Effector memory CD8-positive, alpha-beta T cell (primary cell): ENCODE measurements at regions not wholly inside any gene's neighbourhood (a gene's known extent, or its start where the extent isn't known, plus 50 kb on each side); places are given as distances from the start of the nearest gene placed in this dataset.

Experiments
- ATAC-seq: fragments of 150-1000 bp; cut with Tn5 transposase; replicated peaks from 2 replicates; pipeline ENCODE4 v1.10.0; 2021; ENCODE audit warnings: mild to moderate bottlenecking, moderate library complexity
- DNase-seq, 3 experiments: peaks; one replicate each; pipeline ENCODE4 v3.0.0; 2021
- H3K27ac Mint-ChIP-seq, 2 donors: one replicate each; pipeline ENCODE4 v1.8.0; 2022; ENCODE audit warnings: mild to moderate bottlenecking in 2 of 2, mixed read lengths in 2 of 2, moderate library complexity in 2 of 2
- H3K27me3 Mint-ChIP-seq, 2 donors: one replicate each; pipeline ENCODE4 v1.8.0; 2022; ENCODE audit warnings: mixed read lengths in 2 of 2
- H3K36me3 Mint-ChIP-seq: one replicate; pipeline ENCODE4 v1.8.0; 2022; ENCODE audit warnings: mild to moderate bottlenecking, moderate library complexity, mixed read lengths; ENCODE audit not compliant: insufficient read depth
- H3K4me1 Mint-ChIP-seq, 2 donors: one replicate each; pipeline ENCODE4 v1.8.0; 2022; ENCODE audit warnings: low read depth in 2 of 2, mixed read lengths in 2 of 2
- H3K4me3 Mint-ChIP-seq, 2 donors: one replicate each; pipeline ENCODE4 v1.8.0; 2022; ENCODE audit warnings: mild to moderate bottlenecking in 2 of 2, mixed read lengths in 2 of 2, moderate library complexity in 2 of 2
- H3K9me3 Mint-ChIP-seq, 2 donors: one replicate each; pipeline ENCODE4 v1.8.0; 2022; ENCODE audit warnings: mixed read lengths in 2 of 2

DNA sequence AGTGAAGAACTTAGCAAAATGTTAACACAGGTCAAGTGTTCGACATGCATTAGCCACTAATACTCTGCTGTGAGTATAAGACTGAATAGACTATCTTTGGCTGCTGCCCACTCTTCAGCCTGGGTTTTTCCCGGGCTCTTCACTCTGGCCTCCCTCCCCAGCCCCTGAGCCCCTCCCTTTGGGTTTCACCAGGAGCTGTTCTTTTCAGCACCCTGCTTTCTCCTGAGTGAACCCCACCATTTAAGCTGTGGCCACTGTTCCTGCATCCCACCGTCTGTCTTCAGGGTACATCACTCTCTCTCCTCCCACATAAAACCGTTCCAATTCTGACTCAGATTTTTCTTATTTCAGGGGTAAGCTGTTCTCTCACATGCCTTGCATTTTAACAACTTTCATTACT is 92.0 kb upstream of the ASIC2 start:
- peaks cover 15 to 20% of the 10 kb centered on the region in 2 donors for H3K27me3 Mint-ChIP-seq
- no peak overlapping the region for H3K4me3 Mint-ChIP-seq
- no peaks in the 10 kb centered on the region for H3K36me3 Mint-ChIP-seq
- H3K27ac Mint-ChIP-seq = no peak overlapping the region
- DNase-seq = no peak
- H3K4me1 Mint-ChIP-seq = no peaks in the 10 kb centered on the region
- no peak for ATAC-seq
- H3K9me3 Mint-ChIP-seq = peaks cover 0 to 2% of the 10 kb centered on the region in 2 donors

DNA sequence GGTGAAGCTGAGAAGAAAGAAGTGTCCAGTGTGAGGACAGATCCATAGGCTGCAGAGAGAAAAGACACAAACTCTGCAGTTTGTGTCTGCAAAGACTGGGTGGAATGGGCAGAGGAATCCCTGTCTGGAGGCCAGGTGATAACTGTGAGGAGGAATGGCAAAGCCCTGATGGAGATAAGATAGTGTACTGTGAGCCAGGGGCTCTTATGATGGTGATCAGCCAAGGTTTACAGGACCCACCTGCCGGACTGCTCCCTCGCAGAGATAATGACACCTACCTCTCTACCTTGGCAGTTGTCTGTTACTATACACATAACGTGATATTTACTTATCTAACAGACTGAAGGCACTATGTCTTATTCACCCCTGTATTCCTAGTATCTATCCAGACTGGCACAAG is 92.6 kb upstream of the ASIC2 start:
- ATAC-seq (no peak), DNase-seq (no peak)
- peaks cover 15 to 20% of the 10 kb centered on the region in 2 donors for H3K27me3 Mint-ChIP-seq
- peaks cover 0 to 2% of the 10 kb centered on the region in 2 donors for H3K9me3 Mint-ChIP-seq
- H3K4me3 Mint-ChIP-seq = no peak overlapping the region
- H3K4me1 Mint-ChIP-seq = no peaks in the 10 kb centered on the region
- H3K27ac Mint-ChIP-seq = no peak overlapping the region
- H3K36me3 Mint-ChIP-seq = no peaks in the 10 kb centered on the region

DNA sequence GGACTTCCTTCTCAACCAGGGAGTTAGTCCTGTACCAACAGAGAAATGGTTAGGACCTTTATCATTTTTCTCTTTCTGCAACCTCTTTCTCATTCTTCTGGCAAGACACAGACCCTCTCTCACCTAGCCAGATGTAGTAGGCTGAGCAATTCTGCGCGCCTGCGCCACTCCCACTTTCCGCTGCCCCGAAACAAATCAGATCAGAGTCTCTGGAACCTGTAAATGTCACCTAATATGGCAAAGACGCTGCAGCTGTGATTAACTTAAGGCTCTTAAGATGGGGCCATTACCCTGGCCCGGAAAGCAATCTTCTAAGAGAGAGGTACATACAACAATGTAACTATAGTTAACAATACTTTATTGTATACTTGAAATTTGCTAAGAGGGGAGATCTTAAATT is 94.3 kb upstream of the ASIC2 start:
- Mint-ChIP-seq H3K4me3 (no peak overlapping the region), H3K27ac (no peak overlapping the region), H3K9me3 (peaks cover 0 to 2% of the 10 kb centered on the region in 2 donors), H3K4me1 (no peaks in the 10 kb centered on the region), H3K27me3 (peaks cover 15 to 20% of the 10 kb centered on the region in 2 donors), H3K36me3 (no peaks in the 10 kb centered on the region)
- ATAC-seq = no peak
- no peak for DNase-seq

- H3K27ac Mint-ChIP-seq = no peak overlapping the region
- no peaks in the 10 kb centered on the region for H3K36me3 Mint-ChIP-seq
- H3K4me1 Mint-ChIP-seq = no peaks in the 10 kb centered on the region
- H3K27me3 Mint-ChIP-seq = peaks cover 15 to 20% of the 10 kb centered on the region in 2 donors
- peaks cover 3 to 7% of the 10 kb centered on the region in 2 donors for H3K9me3 Mint-ChIP-seq
- DNase-seq = no peak
- ATAC-seq = no peak
- no peak overlapping the region for H3K4me3 Mint-ChIP-seq
Measured at GRCh38 chr17:33389504-33390135, 96.5 kb upstream of the ASIC2 start.

DNA sequence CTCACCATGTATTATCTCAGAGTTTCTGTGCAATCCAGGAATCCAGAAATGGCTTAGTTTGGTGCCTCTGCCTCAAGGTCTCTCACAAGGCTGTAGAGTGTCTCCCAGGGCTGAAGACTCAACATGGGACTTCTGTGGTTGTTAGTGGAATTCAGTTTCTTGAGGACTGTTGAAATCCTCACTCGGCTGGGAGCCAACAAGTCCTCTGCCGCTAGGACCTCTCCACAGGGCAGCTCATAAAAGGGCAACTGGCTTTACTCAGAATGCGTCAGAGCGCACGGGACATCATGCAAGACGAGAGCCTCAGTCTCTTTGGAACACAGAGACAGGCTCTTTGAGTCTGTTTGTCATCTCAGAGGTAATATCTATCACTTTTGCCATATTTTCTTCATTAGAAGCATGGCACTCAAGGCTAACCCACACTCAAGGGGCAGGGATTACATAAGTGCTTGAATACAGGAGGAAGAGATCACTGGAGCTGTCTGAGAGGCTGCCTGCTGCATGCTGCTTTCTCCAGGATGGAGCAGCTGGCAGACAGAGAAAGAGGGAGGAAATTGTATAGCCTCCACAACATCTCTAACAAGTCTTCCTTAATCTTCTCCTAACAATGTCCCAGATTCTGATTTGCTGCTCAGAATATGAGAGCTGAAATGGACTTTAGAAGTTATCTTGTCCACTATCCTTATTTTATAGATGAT is 97.5 kb upstream of the ASIC2 start:
- Mint-ChIP-seq H3K36me3 (no peaks in the 10 kb centered on the region), H3K27me3 (peaks cover 15 to 16% of the 10 kb centered on the region in 2 donors), H3K4me3 (no peak overlapping the region), H3K4me1 (no peaks in the 10 kb centered on the region), H3K9me3 (peaks cover 2 to 7% of the 10 kb centered on the region in 2 donors), H3K27ac (no peak overlapping the region)
- ATAC-seq = no peak
- no peak for DNase-seq

DNA sequence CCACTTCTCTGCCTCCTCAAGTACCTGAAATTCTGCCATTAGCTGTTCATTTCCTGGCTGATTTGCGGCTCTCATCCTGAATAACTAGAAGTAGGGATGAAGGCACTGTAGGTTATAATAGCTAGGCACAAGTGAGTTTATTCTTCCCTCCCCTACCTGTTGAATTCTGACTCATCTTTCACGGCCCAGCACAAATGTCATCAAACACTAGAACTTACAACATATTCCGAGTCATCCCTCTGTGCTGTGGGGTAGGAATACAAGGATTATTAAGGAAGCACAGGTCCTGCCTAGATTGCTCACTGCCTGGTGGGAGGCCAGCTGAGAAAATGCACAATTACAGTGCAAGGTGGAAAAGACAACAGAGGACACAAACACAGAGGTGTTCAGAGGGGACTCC is 103.7 kb upstream of the ASIC2 start:
- H3K27ac Mint-ChIP-seq = no peak overlapping the region
- H3K27me3 Mint-ChIP-seq = peaks cover 0 to 9% of the 10 kb centered on the region in 2 donors
- ATAC-seq (no peak), DNase-seq (no peak)
- H3K4me3 Mint-ChIP-seq = no peak overlapping the region
- H3K9me3 Mint-ChIP-seq = peaks cover 2 to 7% of the 10 kb centered on the region in 2 donors
- H3K36me3 Mint-ChIP-seq = no peaks in the 10 kb centered on the region
- no peaks in the 10 kb centered on the region for H3K4me1 Mint-ChIP-seq

DNA sequence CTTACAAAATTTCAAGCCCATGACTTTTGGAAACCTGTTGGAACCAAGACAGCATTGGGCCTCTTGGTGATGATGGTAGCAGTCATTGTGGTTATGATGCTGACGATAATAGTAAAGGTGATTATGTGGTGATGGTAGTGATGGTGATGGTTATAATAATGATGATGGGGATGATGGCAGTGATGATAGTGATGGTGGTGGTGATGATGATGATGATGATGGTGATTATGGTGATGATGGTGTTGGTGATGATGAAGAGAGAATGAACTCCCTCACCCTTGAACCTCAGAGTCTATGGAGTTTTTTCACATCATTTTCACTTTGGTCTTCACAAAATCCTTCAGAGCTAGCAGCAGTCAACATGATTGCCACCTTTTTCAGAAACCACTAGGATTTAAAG is 105.3 kb upstream of the ASIC2 start:
- H3K4me3 Mint-ChIP-seq = no peak overlapping the region
- H3K27me3 Mint-ChIP-seq = peaks cover 0 to 9% of the 10 kb centered on the region in 2 donors
- peaks cover 0 to 2% of the 10 kb centered on the region in 2 donors for H3K9me3 Mint-ChIP-seq
- ATAC-seq (no peak), DNase-seq (no peak)
- H3K4me1 Mint-ChIP-seq = no peaks in the 10 kb centered on the region
- no peak overlapping the region for H3K27ac Mint-ChIP-seq
- H3K36me3 Mint-ChIP-seq = no peaks in the 10 kb centered on the region

DNA sequence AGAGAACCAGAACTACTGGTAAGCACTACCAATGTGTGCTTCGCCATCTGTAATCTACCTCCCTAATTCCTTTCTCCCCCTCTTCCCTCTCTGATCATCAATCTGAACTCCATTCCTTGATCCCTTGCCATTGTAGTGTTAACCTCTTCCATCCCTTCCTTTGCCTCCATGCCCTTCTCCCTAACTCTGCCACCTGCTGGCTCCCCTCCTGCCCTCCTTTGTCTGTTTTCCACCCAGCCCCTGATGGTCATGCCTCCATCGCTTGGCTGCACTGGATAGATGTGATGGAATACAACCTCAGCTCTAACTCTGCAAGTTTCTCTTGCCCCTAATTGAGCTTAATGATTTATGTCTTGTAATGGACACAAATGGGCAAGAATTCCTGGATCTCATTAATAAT is 108.2 kb upstream of the ASIC2 start:
- no peak for DNase-seq
- Mint-ChIP-seq H3K36me3 (no peaks in the 10 kb centered on the region), H3K4me1 (no peaks in the 10 kb centered on the region), H3K4me3 (no peak overlapping the region), H3K27ac (no peak overlapping the region), H3K27me3 (peaks cover 8 to 27% of the 10 kb centered on the region in 2 donors), H3K9me3 (no peaks in the 10 kb centered on the region)
- no peak for ATAC-seq

DNA sequence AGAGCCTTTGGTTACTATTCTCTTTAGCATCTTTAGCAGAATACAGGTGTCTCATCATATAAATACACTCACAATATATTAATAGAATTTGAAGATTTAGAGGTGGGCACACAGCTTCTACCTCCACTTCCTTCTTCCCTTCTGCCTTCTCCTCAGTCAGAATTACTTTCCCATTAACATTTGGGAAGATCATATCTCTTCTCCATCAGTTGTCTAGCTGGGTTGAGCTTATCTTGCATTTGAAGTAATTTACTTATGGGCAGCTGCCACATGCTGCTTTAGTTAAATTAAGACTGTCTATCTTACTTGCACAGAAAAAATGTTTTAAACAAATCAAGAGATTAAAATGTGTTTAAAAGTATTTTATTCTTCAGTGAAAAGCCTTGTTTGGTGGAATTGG is 110.1 kb upstream of the ASIC2 start:
- no peak overlapping the region for H3K27ac Mint-ChIP-seq
- H3K4me3 Mint-ChIP-seq = no peak overlapping the region
- H3K4me1 Mint-ChIP-seq = no peaks in the 10 kb centered on the region
- ATAC-seq = no peak
- H3K27me3 Mint-ChIP-seq = peaks cover 10 to 29% of the 10 kb centered on the region in 2 donors
- no peaks in the 10 kb centered on the region for H3K9me3 Mint-ChIP-seq
- no peak for DNase-seq
- H3K36me3 Mint-ChIP-seq = no peaks in the 10 kb centered on the region

DNA sequence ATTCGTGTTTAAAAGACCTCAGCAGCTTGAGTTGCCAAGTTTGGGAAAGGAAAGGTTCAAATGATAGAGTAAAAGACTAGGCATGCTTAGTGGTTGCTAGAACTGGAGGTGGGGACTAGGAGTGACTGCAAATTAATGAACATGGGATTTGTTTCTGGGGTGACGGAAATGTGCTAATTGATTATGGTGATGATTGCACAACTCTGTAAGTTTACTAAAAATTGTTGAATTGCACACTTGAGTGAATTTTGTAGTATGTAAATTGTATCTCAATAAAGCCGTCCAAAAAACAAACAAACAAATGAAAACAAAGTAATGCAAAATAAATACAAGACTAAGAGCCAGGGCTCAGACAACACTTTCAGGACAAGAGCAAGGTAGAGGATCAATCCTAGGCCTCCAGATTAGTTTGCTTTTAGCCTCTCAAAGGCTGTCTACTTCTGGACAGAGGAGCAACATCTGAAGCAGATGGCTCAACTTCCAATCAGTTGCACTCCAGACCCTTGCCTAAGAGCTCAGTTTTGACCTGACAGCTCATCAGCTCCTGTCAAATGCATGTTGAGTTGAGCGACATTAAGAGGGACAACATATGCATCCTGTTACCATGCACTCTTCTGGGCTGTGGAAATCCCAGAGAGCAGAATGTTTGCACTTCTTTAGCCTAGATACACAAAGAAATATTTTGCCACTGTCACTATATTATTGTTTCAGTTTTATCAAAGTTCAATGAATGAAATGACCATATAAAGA is 111.2 kb upstream of the ASIC2 start:
- no peak overlapping the region for H3K4me3 Mint-ChIP-seq
- H3K27ac Mint-ChIP-seq = no peak overlapping the region
- ATAC-seq (no peak), DNase-seq (no peak)
- H3K4me1 Mint-ChIP-seq = no peaks in the 10 kb centered on the region
- no peaks in the 10 kb centered on the region for H3K9me3 Mint-ChIP-seq
- H3K27me3 Mint-ChIP-seq = peaks cover 10 to 29% of the 10 kb centered on the region in 2 donors
- H3K36me3 Mint-ChIP-seq = no peaks in the 10 kb centered on the region

- Mint-ChIP-seq H3K4me3 (no peak overlapping the region), H3K4me1 (no peaks in the 10 kb centered on the region), H3K9me3 (no peaks in the 10 kb centered on the region), H3K36me3 (no peaks in the 10 kb centered on the region), H3K27me3 (peaks cover 21 to 67% of the 10 kb centered on the region in 2 donors), H3K27ac (no peak overlapping the region)
- DNase-seq (no peak), ATAC-seq (no peak)
Measured at GRCh38 chr17:33416131-33416530, 123.0 kb upstream of the ASIC2 start.

- DNase-seq = no peak
- no peaks in the 10 kb centered on the region for H3K36me3 Mint-ChIP-seq
- H3K27me3 Mint-ChIP-seq = peaks cover 37 to 44% of the 10 kb centered on the region in 2 donors
- H3K9me3 Mint-ChIP-seq = peaks cover 0 to 4% of the 10 kb centered on the region in 2 donors
- no peaks in the 10 kb centered on the region for H3K4me1 Mint-ChIP-seq
- H3K27ac Mint-ChIP-seq = no peak overlapping the region
- no peak for ATAC-seq
- no peak overlapping the region for H3K4me3 Mint-ChIP-seq
Measured at GRCh38 chr17:33421933-33422332, 128.8 kb upstream of the ASIC2 start.

GRCh38 chr17:33433581-33433980 is 140.5 kb upstream of the ASIC2 start:
- peaks cover 3% of the 10 kb centered on the region for H3K36me3 Mint-ChIP-seq
- H3K27me3 Mint-ChIP-seq = peaks cover 19 to 35% of the 10 kb centered on the region in 2 donors
- no peak overlapping the region for H3K27ac Mint-ChIP-seq
- H3K9me3 Mint-ChIP-seq = peaks cover 0 to 2% of the 10 kb centered on the region in 2 donors
- no peak overlapping the region for H3K4me3 Mint-ChIP-seq
- no peaks in the 10 kb centered on the region for H3K4me1 Mint-ChIP-seq
- ATAC-seq = no peak
- DNase-seq = no peak

DNA sequence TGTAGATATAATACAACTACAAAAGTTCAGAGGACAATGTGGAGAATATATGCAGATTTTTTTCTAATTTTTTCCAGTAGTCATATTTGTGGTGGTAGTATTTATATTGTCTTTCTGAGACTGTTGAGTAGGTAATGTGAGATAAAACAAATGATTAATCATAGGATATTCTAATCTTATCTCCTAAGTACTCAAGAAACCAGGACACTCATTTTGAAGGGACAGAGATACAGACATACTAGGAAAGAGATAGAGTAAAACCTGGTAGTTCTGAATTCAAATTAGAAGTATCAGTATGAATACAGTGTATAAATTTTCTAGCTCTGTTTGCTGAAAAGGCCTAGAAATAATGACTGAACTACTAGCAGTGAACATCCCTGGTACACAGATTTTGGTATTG is 141.7 kb upstream of the ASIC2 start:
- Mint-ChIP-seq H3K27me3 (peaks cover 10 to 23% of the 10 kb centered on the region in 2 donors), H3K27ac (no peak overlapping the region), H3K4me1 (no peaks in the 10 kb centered on the region), H3K4me3 (no peak overlapping the region), H3K9me3 (peaks cover 0 to 2% of the 10 kb centered on the region in 2 donors), H3K36me3 (peaks cover 3% of the 10 kb centered on the region)
- ATAC-seq = no peak
- no peak for DNase-seq
